ENCODE measurements at regions not wholly inside any gene's neighbourhood (a gene's known extent, or its start where the extent isn't known, plus 50 kb on each side); places are given as distances from the start of the nearest gene placed in this dataset.

DNA sequence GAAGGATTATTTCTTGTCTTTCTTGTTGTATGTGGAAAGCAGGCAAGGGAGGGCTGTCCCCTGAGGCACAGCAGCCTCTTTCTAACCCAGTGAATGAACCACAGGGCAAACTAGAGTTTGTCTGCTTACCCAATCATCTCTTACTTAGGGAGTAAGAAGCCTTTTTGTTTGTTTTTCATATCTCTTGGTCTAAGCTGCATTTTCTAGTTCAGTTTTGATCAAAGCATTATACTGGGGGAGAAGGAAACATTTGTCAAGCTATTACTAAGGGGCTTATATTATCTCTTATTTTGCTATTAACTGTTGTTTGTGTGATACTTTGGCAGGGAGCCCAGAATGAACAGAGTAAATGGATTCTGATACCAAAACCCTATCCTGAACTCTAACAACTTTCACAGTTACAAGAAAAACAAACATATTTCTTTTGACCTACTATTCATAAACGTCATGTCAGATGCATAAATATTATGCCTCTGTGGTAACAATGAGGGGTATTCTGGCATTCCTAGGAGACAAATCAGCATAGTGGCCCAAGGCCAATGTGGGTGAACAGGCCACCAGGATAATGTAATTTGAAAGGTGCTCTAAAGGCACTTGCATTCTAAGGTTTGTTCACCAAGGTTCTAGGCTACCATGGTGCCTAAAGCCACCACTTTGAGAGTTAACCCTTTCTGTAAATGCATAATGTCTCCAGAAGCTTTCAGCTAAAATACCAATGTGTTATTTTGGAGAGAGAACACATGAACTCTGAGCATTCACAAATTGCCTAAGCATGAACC is 271.6 kb upstream of the ZPLD1 start:
- peak; percentile 60 for DNase-seq (ENCODE audit: low spot score)
- intact Hi-C loops (cut with micrococcal nuclease; ENCODE audit: unreplicated experiment): no loop called here
- Histone ChIP-seq H3K9me3 (ENCODE audit: low read depth, low read length, poor library complexity, severe bottlenecking) (no peaks in the 10 kb centered on the region), H3K4me1 (ENCODE audit: insufficient read depth, low read length, poor library complexity, severe bottlenecking) (peaks cover 18% of the 10 kb centered on the region), H3K27ac (ENCODE audit: low read depth, low read length, poor library complexity, severe bottlenecking) (peak overlapping the region; percentile 10), H3K4me3 (ENCODE audit: low read depth, low read length, poor library complexity, severe bottlenecking) (no peak overlapping the region), H3K27me3 (replicated peaks; ENCODE audit: insufficient read depth, low read depth, low read length, poor library complexity) (no peaks in the 10 kb centered on the region), H3K36me3 (ENCODE audit: insufficient read depth, low read length, poor library complexity, severe bottlenecking) (no peaks in the 10 kb centered on the region)
- ChIA-PET POLR2A (ENCODE audit: low non-redundant PET) (no interaction called here), CTCF (no interaction called here)
- TF ChIP-seq CTCF (conservative IDR thresholded peaks at IDR 0.05; ENCODE audit: low read depth, low read length) (no peak), EZH2 (IDR thresholded peaks at IDR 0.05; ENCODE audit: borderline replicate concordance, low read depth, low read length, poor library complexity, severe bottlenecking) (no peak)
- BruUV-seq (replicated peaks): no TSS peak

- intact Hi-C loops (cut with micrococcal nuclease; ENCODE audit: unreplicated experiment): no loop called here
- no peak overlapping the region for H3K4me3 ChIP-seq (ENCODE audit: low read depth, low read length, poor library complexity, severe bottlenecking)
- CTCF ChIA-PET: no interaction called here
- BruUV-seq (replicated peaks): no TSS peak
- POLR2A ChIA-PET (ENCODE audit: low non-redundant PET): no interaction called here
- no peaks in the 10 kb centered on the region for H3K27me3 ChIP-seq (replicated peaks; ENCODE audit: insufficient read depth, low read depth, low read length, poor library complexity)
- no peaks in the 10 kb centered on the region for H3K9me3 ChIP-seq (ENCODE audit: low read depth, low read length, poor library complexity, severe bottlenecking)
- peak overlapping the region; percentile 10 for H3K27ac ChIP-seq (ENCODE audit: low read depth, low read length, poor library complexity, severe bottlenecking)
- DNase-seq (ENCODE audit: low spot score): no peak
- H3K36me3 ChIP-seq (ENCODE audit: insufficient read depth, low read length, poor library complexity, severe bottlenecking): no peaks in the 10 kb centered on the region
- H3K4me1 ChIP-seq (ENCODE audit: insufficient read depth, low read length, poor library complexity, severe bottlenecking): peaks cover 18% of the 10 kb centered on the region
- TF ChIP-seq CTCF (conservative IDR thresholded peaks at IDR 0.05; ENCODE audit: low read depth, low read length) (no peak), EZH2 (IDR thresholded peaks at IDR 0.05; ENCODE audit: borderline replicate concordance, low read depth, low read length, poor library complexity, severe bottlenecking) (no peak)
Observed at GRCh38 chr3:102163818-102164154, 271.0 kb upstream of the ZPLD1 start.

GRCh38 chr3:102165367-102165766 is 269.4 kb upstream of the ZPLD1 start:
- POLR2A ChIA-PET (ENCODE audit: low non-redundant PET): no interaction called here
- BruUV-seq (replicated peaks): no TSS peak
- intact Hi-C loops (cut with micrococcal nuclease; ENCODE audit: unreplicated experiment): no loop called here
- Histone ChIP-seq H3K9me3 (ENCODE audit: low read depth, low read length, poor library complexity, severe bottlenecking) (no peaks in the 10 kb centered on the region), H3K36me3 (ENCODE audit: insufficient read depth, low read length, poor library complexity, severe bottlenecking) (no peaks in the 10 kb centered on the region), H3K4me3 (ENCODE audit: low read depth, low read length, poor library complexity, severe bottlenecking) (no peak overlapping the region), H3K27ac (ENCODE audit: low read depth, low read length, poor library complexity, severe bottlenecking) (no peak overlapping the region), H3K27me3 (replicated peaks; ENCODE audit: insufficient read depth, low read depth, low read length, poor library complexity) (no peaks in the 10 kb centered on the region), H3K4me1 (ENCODE audit: insufficient read depth, low read length, poor library complexity, severe bottlenecking) (peaks cover 18% of the 10 kb centered on the region)
- CTCF ChIA-PET: no interaction called here
- DNase-seq (ENCODE audit: low spot score): no peak
- TF ChIP-seq CTCF (conservative IDR thresholded peaks at IDR 0.05; ENCODE audit: low read depth, low read length) (no peak), EZH2 (IDR thresholded peaks at IDR 0.05; ENCODE audit: borderline replicate concordance, low read depth, low read length, poor library complexity, severe bottlenecking) (no peak)

Measured in A673 (cell line).